Bone marrow (tissue), 2 donors: ENCODE measurements at regions not wholly inside any gene's neighbourhood (a gene's known extent, or its start where the extent isn't known, plus 50 kb on each side); places are given as distances from the start of the nearest gene placed in this dataset.
"Not testable (repeated sequence)": the region's sequence is repeated elsewhere in the genome, so short reads cannot be mapped to it uniquely, and the experiment has no call there.

Experiments
- DNase-seq, 2 donors: peaks; one replicate each; lab custom pipeline; 2025; lab: John Stamatoyannopoulos, UW

- DNase-seq = not testable (repeated sequence)
These were observed 185.8 kb upstream of the IGF1 start for GRCh38 chr12:102666176-102666575.

- DNase-seq = no peak
These were observed 179.0 kb upstream of the IGF1 start for GRCh38 chr12:102659200-102659911.

DNA sequence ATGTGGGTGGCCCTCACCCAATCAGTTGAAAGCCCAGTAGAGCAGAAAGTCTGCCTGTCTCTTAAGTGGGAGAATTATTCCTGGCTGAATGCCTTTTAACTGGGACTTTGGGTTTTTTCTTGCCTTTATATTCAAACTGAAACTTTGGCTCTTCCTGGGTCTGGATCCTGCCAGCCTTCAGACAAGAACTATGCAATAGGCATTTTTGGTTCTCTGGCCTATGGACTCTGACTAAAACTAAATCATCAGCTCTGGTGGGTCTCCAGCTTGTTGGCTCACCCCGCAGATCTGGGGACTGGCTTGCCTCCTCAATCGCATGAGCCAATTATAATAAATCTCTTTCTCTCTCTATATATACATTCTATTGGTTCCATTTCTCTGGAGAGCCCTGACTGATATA lies 173.0 kb upstream of the IGF1 start:
- DNase-seq = no peak

- DNase-seq = no peak
These were observed 172.4 kb upstream of the IGF1 start for GRCh38 chr12:102652645-102653313.

GRCh38 chr12:102645968-102646367 lies 165.6 kb upstream of the IGF1 start:
- no peak for DNase-seq

GRCh38 chr12:102643879-102644575 lies 163.7 kb upstream of the IGF1 start:
- DNase-seq = no peak

DNA sequence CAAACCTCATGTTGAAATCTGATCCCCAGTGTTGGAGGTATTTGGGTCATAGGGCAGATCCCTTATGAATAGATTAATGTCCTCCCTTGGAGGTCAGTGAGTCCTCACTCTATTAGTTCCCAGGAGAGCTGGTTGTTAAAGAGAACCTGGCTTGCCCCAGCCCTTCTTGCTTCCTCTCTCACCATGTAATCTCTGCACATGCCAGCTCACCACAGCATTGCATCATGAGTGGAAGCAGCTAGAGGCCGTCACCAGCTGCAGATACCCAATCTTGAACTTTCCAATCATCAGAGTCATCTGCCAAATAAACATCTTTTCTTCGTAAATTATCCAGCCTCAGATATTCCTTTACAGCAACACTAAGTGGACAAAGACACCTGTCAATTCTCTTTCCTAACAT lies 161.8 kb upstream of the IGF1 start:
- no peak for DNase-seq

DNA sequence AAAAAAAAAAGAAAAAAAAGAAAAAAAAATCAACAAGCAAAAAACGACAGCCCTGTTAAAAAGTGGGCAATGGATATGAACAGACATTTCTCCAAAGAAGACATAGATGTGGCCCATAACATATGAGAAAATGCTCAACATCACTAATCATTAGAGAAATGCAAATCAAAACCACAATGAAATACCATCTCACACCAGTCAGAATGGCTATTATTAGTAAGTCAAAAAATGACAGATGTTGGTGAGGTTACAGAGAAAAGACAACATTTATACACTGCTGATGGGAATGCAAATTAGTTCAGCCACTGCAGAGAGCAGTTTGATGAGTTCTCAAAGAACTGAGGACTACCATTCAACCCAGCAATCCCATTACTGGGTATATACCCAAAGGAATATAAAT lies 160.3 kb upstream of the IGF1 start:
- DNase-seq = not testable (repeated sequence)

GRCh38 chr12:102638777-102639176 lies 158.4 kb upstream of the IGF1 start:
- DNase-seq = no peak

GRCh38 chr12:102633981-102634605 lies 153.7 kb upstream of the IGF1 start:
- DNase-seq = no peak

DNA sequence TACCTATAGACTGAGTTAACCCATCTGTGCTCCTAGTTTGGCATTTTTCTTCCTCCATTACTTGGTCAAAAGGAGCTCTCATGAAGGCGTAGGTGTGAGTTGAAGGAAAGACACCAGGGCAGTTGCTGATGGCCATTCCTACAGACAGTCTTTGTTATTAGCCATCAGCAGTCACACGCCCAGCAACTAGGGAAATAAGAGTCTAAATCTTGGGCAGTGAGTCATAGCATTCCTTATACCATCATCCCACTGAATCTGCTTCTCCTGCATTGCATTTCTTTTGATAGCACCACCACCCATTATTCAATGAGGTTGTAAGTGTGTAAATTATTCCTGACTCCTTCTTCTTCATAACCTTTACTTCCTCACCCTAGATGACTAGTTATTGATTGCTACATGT lies 150.9 kb upstream of the IGF1 start:
- no peak for DNase-seq

DNA sequence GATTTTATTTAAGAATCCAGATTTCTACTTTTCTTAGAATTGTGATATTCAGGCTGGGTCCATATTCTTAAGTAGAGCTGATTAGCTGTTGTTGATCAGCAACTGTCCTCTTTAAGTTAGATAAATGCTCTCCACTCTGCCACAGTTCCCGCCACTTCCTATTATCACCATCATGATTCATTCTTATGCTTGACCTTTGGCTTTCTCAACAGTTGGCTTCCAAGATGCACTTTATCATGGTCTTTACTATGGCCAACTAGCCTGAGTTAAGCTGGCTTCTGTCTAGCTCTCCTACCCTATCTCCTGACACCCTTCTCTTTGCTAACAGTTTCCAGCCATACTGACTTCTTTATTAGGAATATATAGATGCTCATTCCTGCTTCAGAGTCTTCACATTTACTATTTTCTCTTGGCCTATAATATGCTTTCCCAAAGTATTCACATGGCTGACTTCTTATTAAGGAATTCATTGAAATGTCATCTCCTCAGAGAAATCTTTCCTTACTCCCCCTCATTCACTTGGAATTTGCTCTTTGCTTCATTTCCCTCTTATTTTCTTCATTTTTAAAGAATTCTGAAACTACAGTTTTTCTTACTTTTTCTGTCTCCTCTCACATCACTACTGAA lies 149.0 kb upstream of the IGF1 start:
- DNase-seq = no peak

- DNase-seq = no peak
These were observed 145.5 kb upstream of the IGF1 start for GRCh38 chr12:102625819-102626218.

DNA sequence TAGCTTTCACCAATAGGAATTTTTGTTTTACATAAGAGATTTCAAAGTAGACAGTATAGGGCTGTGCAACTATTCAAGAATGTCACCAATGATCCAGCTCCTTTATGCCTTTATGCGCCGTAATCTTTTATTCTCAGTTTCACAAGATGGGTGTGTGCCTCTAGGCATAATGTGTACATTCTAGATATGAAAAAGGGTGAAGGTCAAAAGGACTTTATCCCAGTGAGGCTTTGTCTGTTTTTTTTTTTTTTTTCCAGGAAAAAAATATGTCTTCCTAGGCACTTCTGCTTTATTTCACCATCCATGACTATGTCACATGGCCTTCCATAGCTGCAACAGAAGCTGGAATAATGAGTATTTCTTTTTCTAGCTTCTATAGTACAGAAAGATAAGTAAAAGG lies 142.3 kb upstream of the IGF1 start:
- no peak for DNase-seq

DNA sequence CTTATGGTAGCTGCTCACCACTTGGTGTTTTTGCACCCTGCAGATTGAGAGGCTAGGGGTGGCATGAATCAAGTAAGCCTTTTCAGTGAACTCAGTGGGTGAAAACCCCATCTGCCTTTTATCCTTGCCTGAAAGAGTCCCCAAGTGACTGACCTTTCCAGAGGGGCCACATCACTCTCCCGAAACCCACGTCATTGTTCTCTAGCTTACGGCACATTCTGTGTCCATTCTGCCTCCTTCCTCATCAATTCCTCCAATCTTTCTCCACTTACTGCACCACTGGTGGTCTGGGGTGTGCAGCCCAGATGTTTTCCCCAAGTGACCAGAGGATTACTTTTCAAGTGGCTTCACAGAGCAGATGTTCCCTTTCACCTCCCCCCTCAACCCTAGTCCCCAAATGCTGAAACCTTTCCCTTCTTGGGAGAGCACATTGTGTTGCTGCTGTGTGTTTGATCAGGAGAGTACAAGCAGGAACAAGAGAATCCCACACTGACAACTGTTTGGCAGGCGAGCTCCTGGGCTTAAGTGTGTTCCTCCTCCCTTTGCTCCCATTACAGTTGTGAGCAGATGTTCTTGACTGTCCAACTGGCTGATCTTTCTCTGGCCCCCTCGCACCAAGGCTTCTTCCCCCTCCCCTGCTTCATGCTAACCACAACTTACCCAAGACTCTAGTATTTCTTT lies 138.0 kb upstream of the IGF1 start:
- no peak for DNase-seq

GRCh38 chr12:102616692-102617091 lies 136.3 kb upstream of the IGF1 start:
- no peak for DNase-seq

DNA sequence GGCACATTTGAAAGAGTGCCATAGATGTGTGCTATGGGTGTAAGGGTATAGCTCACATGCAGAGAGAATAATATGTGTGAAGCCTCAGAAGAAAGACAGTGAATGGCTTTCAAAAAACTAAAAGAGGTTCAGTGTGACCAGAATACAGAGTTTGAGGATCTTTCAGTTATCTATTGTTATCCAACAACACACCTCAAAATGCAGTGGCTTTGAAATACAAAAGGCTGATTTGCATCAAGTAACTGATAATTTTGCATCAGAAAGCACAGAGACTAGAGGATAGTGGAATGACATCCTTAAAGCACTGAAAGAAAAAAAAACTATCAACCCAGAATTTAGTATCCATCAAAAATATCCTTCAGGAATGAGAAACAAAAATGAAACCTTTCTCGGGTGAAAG lies 131.6 kb upstream of the IGF1 start:
- no peak for DNase-seq

GRCh38 chr12:102609996-102610395 lies 129.6 kb upstream of the IGF1 start:
- DNase-seq = no peak

DNA sequence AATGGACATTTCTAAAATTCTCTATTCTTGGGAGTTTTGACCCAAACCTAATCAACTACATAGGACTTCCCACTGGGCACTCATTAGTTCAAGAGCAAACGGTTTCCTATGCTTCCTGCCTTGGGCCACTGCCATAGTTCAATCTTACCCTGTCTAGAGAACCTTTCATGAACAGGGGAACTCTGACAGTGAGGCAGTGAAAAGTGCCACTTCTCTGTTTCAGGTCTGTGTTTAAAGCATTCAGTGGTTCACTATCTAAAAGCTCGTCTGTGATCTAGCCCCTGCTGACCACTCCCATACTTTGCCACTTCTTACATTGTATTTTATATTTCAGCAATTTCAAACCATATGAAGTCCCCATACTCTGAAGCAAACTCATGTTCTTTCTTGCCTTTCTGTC lies 122.7 kb upstream of the IGF1 start:
- DNase-seq = no peak

- no peak for DNase-seq
These were observed 122.2 kb upstream of the IGF1 start for GRCh38 chr12:102602521-102602920.

- no peak for DNase-seq
These were observed 121.3 kb upstream of the IGF1 start for GRCh38 chr12:102601621-102602020.

- no peak for DNase-seq
These were observed 116.3 kb upstream of the IGF1 start for GRCh38 chr12:102596687-102597086.
